HCT116 (cell line): ENCODE measurements at regions not wholly inside any gene's neighbourhood (a gene's known extent, or its start where the extent isn't known, plus 50 kb on each side); places are given as distances from the start of the nearest gene placed in this dataset.

Experiments used
- ATAC-seq: fragments of 200-7000 bp; cut with Tn5 transposase; 2 replicates; pipeline ENCODE4 v1.9.1; 2020; ENCODE audit warnings: mild to moderate bottlenecking, moderate library complexity
- BruUV-seq: library from RNA; stranded (reverse); fragments of 400-500 nt; replicated peaks from 2 replicates; lab custom pipeline; 2021; lab: Mats Ljungman, UMichigan
- CTCF ChIA-PET: fragments of 300-600 bp; sonication (Branson Sonifier 250); formaldehyde crosslinking; loops from one replicate; lab custom pipeline; 2021; ENCODE audit warnings: antibody characterized with exemption; lab: Charles Lee
- POLR2A ChIA-PET: fragments of 300-600, 350-600 bp; sonication (Branson Sonifier 250); formaldehyde crosslinking; loops from one replicate; lab custom pipeline; 2021; ENCODE audit warnings: antibody characterized with exemption; lab: Charles Lee
- RAD21 ChIA-PET, 2 experiments: fragments of 300-600 bp; sonication (Branson Sonifier 250); formaldehyde crosslinking; loops; one replicate each; lab custom pipeline; 2023; ENCODE audit warnings: low total read pairs in 2 of 2; ENCODE audit not compliant: uncharacterized antibody in 2 of 2, unreplicated experiment in 2 of 2, low non-redundant PET in 1 of 2; lab: Charles Lee
- DNase-seq: peaks from one replicate; pipeline ENCODE4 v3.0.0-alpha.2; 2010; ENCODE audit warnings: low read depth, low spot score
- H2AFZ ChIP-seq: fragments of 200-600 bp; shearing (Covaris generic), sonication (generic); 2 replicates; pipeline ENCODE4 v1.6.1; 2017; ENCODE audit warnings: low read depth, mixed run types, mixed read lengths, antibody characterized with exemption, low read length; ENCODE audit not compliant: poor library complexity, severe bottlenecking
- H3K27ac ChIP-seq: 2 replicates; pipeline ENCODE4 v1.5.1; 2012; ENCODE audit warnings: low read depth, low read length
- H3K27me3 ChIP-seq: fragments of 200-600 bp; sonication (generic); 2 replicates; pipeline ENCODE4 v1.6.1; 2016; ENCODE audit warnings: mixed run types, low read length, mixed read lengths; ENCODE audit not compliant: insufficient read depth
- H3K36me3 ChIP-seq, 2 experiments: fragments of 200-500 bp in 1 of 2; fragments of 200-600 bp in 1 of 2; sonication (Bioruptor generic) in 1 of 2; sonication (generic) in 1 of 2; 2 replicates each; pipeline versions ENCODE4 v1.5.1 to v1.6.1; 2014 to 2016; ENCODE audit warnings: low read length in 2 of 2, inconsistent platforms in 1 of 2, mixed read lengths in 1 of 2, mixed run types in 1 of 2; ENCODE audit not compliant: insufficient read depth in 2 of 2, control insufficient read depth in 1 of 2
- H3K4me1 ChIP-seq, 2 experiments: fragments of 200-600 bp in 1 of 2; sonication (generic) in 1 of 2; 2 replicates each; pipeline versions ENCODE4 v1.5.1 to v1.6.1; 2012 to 2017; ENCODE audit warnings: low read length in 2 of 2, inconsistent platforms in 1 of 2, mild to moderate bottlenecking in 1 of 2, mixed read lengths in 1 of 2, mixed run types in 1 of 2, moderate library complexity in 1 of 2; ENCODE audit not compliant: insufficient read depth in 2 of 2, control insufficient read depth in 1 of 2
- H3K4me2 ChIP-seq: fragments of 200-600 bp; sonication (generic); 2 replicates; pipeline ENCODE4 v1.6.1; 2017; ENCODE audit warnings: mixed run types, low read length, mixed read lengths
- H3K4me3 ChIP-seq, 2 experiments: fragments of 200-600 bp in 1 of 2; sonication (generic) in 1 of 2; replicated peaks in 1 of 2; 2 replicates each; pipeline ENCODE4 v1.5.1; 2011 to 2016; ENCODE audit warnings: low read length in 2 of 2, control low read depth in 1 of 2, low read depth in 1 of 2, mild to moderate bottlenecking in 1 of 2, mixed read lengths in 1 of 2, mixed run types in 1 of 2
- H3K79me2 ChIP-seq: fragments of 200-600 bp; sonication (generic); 2 replicates; pipeline ENCODE4 v1.6.1; 2017; ENCODE audit warnings: mild to moderate bottlenecking, mixed run types, low read length, moderate library complexity, mixed read lengths; ENCODE audit not compliant: insufficient read depth
- H3K9ac ChIP-seq: fragments of 200-600 bp; sonication (generic); 2 replicates; pipeline ENCODE4 v1.6.1; 2016; ENCODE audit warnings: low read length, mixed read lengths
- H3K9me2 ChIP-seq: fragments of 200-600 bp; sonication (generic), shearing (Covaris generic); 2 replicates; pipeline ENCODE4 v1.6.1; 2017; ENCODE audit warnings: mixed run types, mild to moderate bottlenecking, moderate library complexity; ENCODE audit not compliant: insufficient read depth
- H3K9me3 ChIP-seq, 2 experiments: fragments of 200-500 bp in 1 of 2; fragments of 200-600 bp in 1 of 2; sonication (Bioruptor generic) in 1 of 2; sonication (generic) in 1 of 2; 2 replicates each; pipeline ENCODE4 v1.6.1; 2014 to 2017; ENCODE audit warnings: low read length in 2 of 2, mixed read lengths in 2 of 2, inconsistent platforms in 1 of 2, low read depth in 1 of 2, mild to moderate bottlenecking in 1 of 2, mixed run types in 1 of 2, moderate library complexity in 1 of 2; ENCODE audit not compliant: control insufficient read depth in 1 of 2, insufficient read depth in 1 of 2
- H4K20me1 ChIP-seq: fragments of 200-600 bp; sonication (generic), shearing (Covaris generic); 2 replicates; pipeline ENCODE4 v1.6.1; 2017; ENCODE audit warnings: mixed run types, mild to moderate bottlenecking, moderate library complexity; ENCODE audit not compliant: insufficient read depth
- ATF3 ChIP-seq: IDR thresholded peaks from 2 replicates; pipeline ENCODE4 v1.6.1; 2012
- CBX3 ChIP-seq: IDR thresholded peaks from 2 replicates; pipeline ENCODE4 v1.6.1; 2012; ENCODE audit warnings: low read depth
- CTCF ChIP-seq, 3 experiments: fragments of 200-600 bp in 1 of 3; sonication (generic) in 1 of 3; IDR thresholded peaks in 2 of 3; conservative IDR thresholded peaks in 1 of 3; 2 replicates each; pipeline ENCODE4 v1.5.1; 2012 to 2017; ENCODE audit warnings: low read depth in 2 of 3, low read length in 2 of 3, antibody characterized with exemption in 1 of 3, borderline replicate concordance in 1 of 3, control low read depth in 1 of 3, mild to moderate bottlenecking in 1 of 3, mixed read lengths in 1 of 3, mixed run types in 1 of 3, moderate library complexity in 1 of 3; ENCODE audit not compliant: insufficient read depth in 1 of 3
- EGR1 ChIP-seq: IDR thresholded peaks from 2 replicates; pipeline ENCODE4 v1.6.1; 2012; ENCODE audit warnings: low read depth
- ELF1 ChIP-seq: IDR thresholded peaks from 2 replicates; pipeline ENCODE4 v1.6.1; 2012; ENCODE audit warnings: low read depth, borderline replicate concordance
- EZH2phosphoT487 ChIP-seq: fragments of 200-600 bp; IDR thresholded peaks from 2 replicates; pipeline ENCODE4 v1.6.1; 2018; ENCODE audit warnings: antibody characterized with exemption, borderline replicate concordance
- JUND ChIP-seq: IDR thresholded peaks from 2 replicates; pipeline ENCODE4 v1.6.1; 2012
- MAX ChIP-seq: IDR thresholded peaks from 2 replicates; pipeline ENCODE4 v1.6.1; 2012
- POLR2A ChIP-seq: IDR thresholded peaks from 2 replicates; pipeline ENCODE4 v1.7.0; 2011; ENCODE audit warnings: borderline replicate concordance; ENCODE audit not compliant: insufficient read depth, insufficient read length; ENCODE audit errors: extremely low read depth
- POLR2AphosphoS5 ChIP-seq: IDR thresholded peaks from 2 replicates; pipeline ENCODE4 v1.6.1; 2011; ENCODE audit warnings: mild to moderate bottlenecking, low read depth, low read length, moderate library complexity
- SP1 ChIP-seq: IDR thresholded peaks from 2 replicates; pipeline ENCODE4 v1.6.1; 2012; ENCODE audit warnings: low read depth
- SRF ChIP-seq: IDR thresholded peaks from 2 replicates; pipeline ENCODE4 v1.6.1; 2012; ENCODE audit warnings: low read depth
- TCF7L2 ChIP-seq: IDR thresholded peaks from 2 replicates; pipeline ENCODE4 v1.7.0; 2011; ENCODE audit warnings: borderline replicate concordance, inconsistent platforms; ENCODE audit not compliant: insufficient read depth, insufficient read length; ENCODE audit errors: extremely low read depth
- YY1 ChIP-seq: IDR thresholded peaks from 2 replicates; pipeline ENCODE4 v1.6.1; 2011; ENCODE audit warnings: low read length, low read depth, moderate library complexity, mild to moderate bottlenecking; ENCODE audit not compliant: insufficient replicate concordance; ENCODE audit errors: extremely low read depth
- ZNF274 ChIP-seq: fragments of 200-500 bp; sonication (Bioruptor generic); IDR thresholded peaks from 2 replicates; pipeline ENCODE4 v1.6.1; 2014; ENCODE audit warnings: mild to moderate bottlenecking, low read depth, low read length, inconsistent platforms
- intact Hi-C: fragments of 100-400 bp; cut with micrococcal nuclease; formaldehyde crosslinking; loops from 2 replicates; pipeline ENCODE4 v1.10.0; 2022

- CTCF ChIA-PET: no interaction called here
- H3K79me2 ChIP-seq: no peaks in the 10 kb centered on the region
- ATAC-seq (no peak), DNase-seq (no peak)
- RAD21 ChIA-PET: no interaction called here
- H3K4me1 ChIP-seq: no peaks in the 10 kb centered on the region
- no peaks in the 10 kb centered on the region for H3K27me3 ChIP-seq
- no peak overlapping the region for H3K4me2 ChIP-seq
- H3K27ac ChIP-seq: no peak overlapping the region
- H3K36me3 ChIP-seq: no peaks in the 10 kb centered on the region
- no peaks in the 10 kb centered on the region for H3K9me2 ChIP-seq
- no TSS peak for BruUV-seq
- no peaks in the 10 kb centered on the region for H3K9me3 ChIP-seq
- intact Hi-C loops: no loop called here
- TF ChIP-seq ZNF274 (no peak), ATF3 (no peak), JUND (no peak), MAX (no peak), EZH2phosphoT487 (no peak), ELF1 (no peak), TCF7L2 (no peak)
- H4K20me1 ChIP-seq: no peaks in the 10 kb centered on the region
- no peak overlapping the region for H2AFZ ChIP-seq
- H3K9ac ChIP-seq: no peak overlapping the region
- no peak overlapping the region for H3K4me3 ChIP-seq
- POLR2A ChIA-PET: no interaction called here
These were observed 365.7 kb downstream of the EDEM1 start for GRCh38 chr3:5553203-5553602.

- Histone ChIP-seq H2AFZ (no peak overlapping the region), H3K36me3 (no peaks in the 10 kb centered on the region), H3K4me1 (no peaks in the 10 kb centered on the region), H3K4me2 (no peak overlapping the region), H3K9me3 (no peaks in the 10 kb centered on the region), H3K9me2 (no peaks in the 10 kb centered on the region), H3K27ac (no peak overlapping the region), H3K27me3 (no peaks in the 10 kb centered on the region), H4K20me1 (no peaks in the 10 kb centered on the region), H3K79me2 (no peaks in the 10 kb centered on the region), H3K4me3 (no peak overlapping the region), H3K9ac (no peak overlapping the region)
- TF ChIP-seq SRF (no peak), POLR2AphosphoS5 (no peak), SP1 (no peak), CBX3 (no peak), YY1 (no peak), EGR1 (no peak), ELF1 (no peak), JUND (no peak), POLR2A (no peak), CTCF (IDR thresholded peaks at IDR 0.05 in 2 of 3, conservative IDR thresholded peaks at IDR 0.05 in 1 of 3; ENCODE audit: borderline replicate concordance in 1 of 3, insufficient read depth in 1 of 3, low read depth in 2 of 3, low read length in 2 of 3) (no peak), EZH2phosphoT487 (no peak)
- intact Hi-C loops: no loop called here
- ChIA-PET CTCF (no interaction called here), POLR2A (no interaction called here), RAD21 (no interaction called here)
- DNase-seq (no peak), ATAC-seq (no peak)
- BruUV-seq: no TSS peak
These were observed 366.8 kb downstream of the EDEM1 start for GRCh38 chr3:5554245-5554747.
